Astrocyte of the cerebellum (primary cell): ENCODE measurements at regions not wholly inside any gene's neighbourhood (a gene's known extent, or its start where the extent isn't known, plus 50 kb on each side); places are given as distances from the start of the nearest gene placed in this dataset.

Source experiments
- DNase-seq: peaks from one replicate; pipeline ENCODE4 v3.0.0-alpha.2; 2011; ENCODE audit warnings: low read depth
- H3K4me3 ChIP-seq: 2 replicates; pipeline ENCODE4 v1.5.1; 2011; ENCODE audit warnings: mild to moderate bottlenecking, low read depth, low read length, moderate library complexity
- CTCF ChIP-seq: IDR thresholded peaks from 2 replicates; pipeline ENCODE4 v1.5.1; 2012; ENCODE audit warnings: low read length, low read depth, moderate library complexity, mild to moderate bottlenecking; ENCODE audit errors: missing control alignments
- in situ Hi-C: cut with HindIII; loops from 2 replicates; pipeline ENCODE4 v1.10.0; 2017; ENCODE audit warnings: low sequenced_read_pairs

- in situ Hi-C loops: no loop called here
- TF ChIP-seq CTCF: no peak
- DNase-seq: no peak
- H3K4me3 ChIP-seq: no peak overlapping the region
These were observed 118.2 kb upstream of the DST start for GRCh38 chr6:56760842-56761241.

- no peak for TF ChIP-seq CTCF
- no peak overlapping the region for H3K4me3 ChIP-seq
- in situ Hi-C loops: no loop called here
- no peak for DNase-seq
These were observed 116.8 kb upstream of the DST start for GRCh38 chr6:56759521-56759920.

- in situ Hi-C loops: no loop called here
- DNase-seq: no peak
- H3K4me3 ChIP-seq: no peak overlapping the region
- TF ChIP-seq CTCF: no peak
These were observed 115.9 kb upstream of the DST start for GRCh38 chr6:56758553-56758952.

- H3K4me3 ChIP-seq: no peak overlapping the region
- in situ Hi-C loops: no loop called here
- no peak for DNase-seq
- TF ChIP-seq CTCF: no peak
These were observed 115.4 kb upstream of the DST start for GRCh38 chr6:56758120-56758519.

GRCh38 chr6:56757588-56757984, 114.9 kb upstream of the DST start:
- DNase-seq: no peak
- no peak overlapping the region for H3K4me3 ChIP-seq
- in situ Hi-C loops: no loop called here
- TF ChIP-seq CTCF: peak; percentile 28

GRCh38 chr6:56756791-56757587, 114.3 kb upstream of the DST start:
- TF ChIP-seq CTCF: no peak
- H3K4me3 ChIP-seq: no peak overlapping the region
- in situ Hi-C loops: no loop called here
- no peak for DNase-seq
